H9 (cell line): ENCODE measurements at regions not wholly inside any gene's neighbourhood (a gene's known extent, or its start where the extent isn't known, plus 50 kb on each side); places are given as distances from the start of the nearest gene placed in this dataset.

Source experiments
- DNase-seq: peaks from one replicate; pipeline ENCODE4 v3.0.0-alpha.2; 2017
- H2AFZ ChIP-seq: one replicate; pipeline ENCODE4 v1.6.1; 2013; ENCODE audit warnings: mild to moderate bottlenecking, low read length, control low read depth, moderate library complexity
- H2AK5ac ChIP-seq: 2 replicates; pipeline ENCODE4 v1.6.1; 2013; ENCODE audit warnings: low read length, control low read depth, mixed read lengths; ENCODE audit not compliant: insufficient read length
- H2BK120ac ChIP-seq: one replicate; pipeline ENCODE4 v1.6.1; 2013; ENCODE audit warnings: low read depth, mild to moderate bottlenecking, low read length, control low read depth, inconsistent platforms; ENCODE audit not compliant: poor library complexity, severe bottlenecking
- H2BK12ac ChIP-seq: 2 replicates; pipeline ENCODE4 v1.6.1; 2013; ENCODE audit warnings: low read length, control low read depth, mixed read lengths, low read depth; ENCODE audit not compliant: insufficient read length
- H2BK15ac ChIP-seq: 2 replicates; pipeline ENCODE4 v1.6.1; 2013; ENCODE audit warnings: low read depth, low read length, control low read depth
- H2BK20ac ChIP-seq: one replicate; pipeline ENCODE4 v1.6.1; 2013; ENCODE audit warnings: low read depth, mild to moderate bottlenecking, low read length, control low read depth, inconsistent platforms; ENCODE audit not compliant: poor library complexity, severe bottlenecking
- H2BK5ac ChIP-seq: 2 replicates; pipeline ENCODE4 v1.6.1; 2013; ENCODE audit warnings: low read length, control low read depth, mixed read lengths; ENCODE audit not compliant: insufficient read length
- H3K14ac ChIP-seq: 2 replicates; pipeline ENCODE4 v1.6.1; 2013; ENCODE audit warnings: low read length, control low read depth; ENCODE audit not compliant: insufficient read depth
- H3K18ac ChIP-seq: 2 replicates; pipeline ENCODE4 v1.6.1; 2013; ENCODE audit warnings: low read depth, mild to moderate bottlenecking, mixed read lengths, low read length, control low read depth; ENCODE audit not compliant: insufficient read length
- H3K23ac ChIP-seq: 2 replicates; pipeline ENCODE4 v1.6.1; 2013; ENCODE audit warnings: low read length, control low read depth, mixed read lengths, low read depth; ENCODE audit not compliant: insufficient read length
- H3K23me2 ChIP-seq: 2 replicates; pipeline ENCODE4 v1.6.1; 2013; ENCODE audit warnings: low read depth, mild to moderate bottlenecking, mixed read lengths, low read length, control low read depth; ENCODE audit not compliant: insufficient read length, poor library complexity, severe bottlenecking
- H3K27ac ChIP-seq: 2 replicates; pipeline ENCODE4 v1.5.1; 2013; ENCODE audit warnings: low read length, control low read depth, mixed read lengths, low read depth; ENCODE audit not compliant: insufficient read length
- H3K27me3 ChIP-seq: 2 replicates; pipeline ENCODE4 v1.6.1; 2013; ENCODE audit warnings: low read length, control low read depth, inconsistent platforms; ENCODE audit not compliant: insufficient read depth
- H3K4ac ChIP-seq: 2 replicates; pipeline ENCODE4 v1.6.1; 2013; ENCODE audit warnings: low read depth, mild to moderate bottlenecking, control low read depth, inconsistent platforms, low read length, moderate library complexity
- H3K4me1 ChIP-seq: 2 replicates; pipeline ENCODE4 v1.6.1; 2013; ENCODE audit warnings: low read length, control low read depth, inconsistent platforms; ENCODE audit not compliant: insufficient read depth
- H3K4me2 ChIP-seq: 2 replicates; pipeline ENCODE4 v1.6.1; 2013; ENCODE audit warnings: low read length, control low read depth, mixed read lengths; ENCODE audit not compliant: insufficient read length, insufficient read depth
- H3K56ac ChIP-seq: 2 replicates; pipeline ENCODE4 v1.6.1; 2013; ENCODE audit warnings: low read depth, mild to moderate bottlenecking, mixed read lengths, low read length, control low read depth; ENCODE audit not compliant: insufficient read length
- H3K79me1 ChIP-seq: 2 replicates; pipeline ENCODE4 v1.6.1; 2013; ENCODE audit warnings: low read depth, mild to moderate bottlenecking, moderate library complexity, low read length, control low read depth, inconsistent platforms; ENCODE audit not compliant: insufficient read depth, poor library complexity, severe bottlenecking
- H3K79me2 ChIP-seq: 2 replicates; pipeline ENCODE4 v1.6.1; 2013; ENCODE audit warnings: low read length, control low read depth, inconsistent platforms; ENCODE audit not compliant: insufficient read depth
- H3K9ac ChIP-seq: 2 replicates; pipeline ENCODE4 v1.6.1; 2013; ENCODE audit warnings: low read length, control low read depth, mixed read lengths; ENCODE audit not compliant: insufficient read length; ENCODE audit errors: extremely low read depth
- H3K9me3 ChIP-seq: one replicate; pipeline ENCODE4 v1.6.1; 2013; ENCODE audit warnings: low read depth, low read length, inconsistent platforms; ENCODE audit not compliant: control insufficient read depth
- H3T11ph ChIP-seq: one replicate; pipeline ENCODE4 v1.6.1; 2013; ENCODE audit warnings: mild to moderate bottlenecking, low read length, control low read depth, inconsistent platforms
- H4K20me1 ChIP-seq: one replicate; pipeline ENCODE4 v1.6.1; 2013; ENCODE audit not compliant: control insufficient read depth, insufficient read length, insufficient read depth
- H4K5ac ChIP-seq: 2 replicates; pipeline ENCODE4 v1.6.1; 2013; ENCODE audit warnings: low read depth, mild to moderate bottlenecking, mixed read lengths, low read length, control low read depth; ENCODE audit not compliant: insufficient read length
- H4K8ac ChIP-seq: replicated peaks from 2 replicates; pipeline ENCODE4 v1.6.1; 2013; ENCODE audit warnings: low read length, control low read depth, mixed read lengths, low read depth; ENCODE audit not compliant: insufficient read length
- H4K91ac ChIP-seq: 2 replicates; pipeline ENCODE4 v1.6.1; 2013; ENCODE audit warnings: low read depth, mild to moderate bottlenecking, moderate library complexity, mixed read lengths, low read length, control low read depth; ENCODE audit not compliant: insufficient read length
- H3K27ac Mint-ChIP-seq, 3 experiments: 2 replicates in 2 of 3; 3 replicates in 1 of 3; pipeline ENCODE4 v1.8.0; 2020 to 2021; ENCODE audit warnings: mixed read lengths in 3 of 3, mild to moderate bottlenecking in 1 of 3, moderate library complexity in 1 of 3
- H3K27me3 Mint-ChIP-seq: 2 replicates; pipeline ENCODE4 v1.8.0; 2021; ENCODE audit warnings: low read depth, mild to moderate bottlenecking, moderate library complexity, mixed read lengths
- H3K36me3 Mint-ChIP-seq, 3 experiments: 2 replicates in 2 of 3; 3 replicates in 1 of 3; pipeline ENCODE4 v1.8.0; 2020 to 2021; ENCODE audit warnings: low read depth in 3 of 3, mixed read lengths in 3 of 3; ENCODE audit not compliant: insufficient read depth in 1 of 3
- H3K4me1 Mint-ChIP-seq, 2 experiments: 2 replicates each; pipeline ENCODE4 v1.8.0; 2020; ENCODE audit warnings: mixed read lengths in 2 of 2
- H3K4me3 Mint-ChIP-seq, 2 experiments: 2 replicates in 1 of 2; 3 replicates in 1 of 2; pipeline ENCODE4 v1.8.0; 2020 to 2021; ENCODE audit warnings: mild to moderate bottlenecking in 2 of 2, mixed read lengths in 2 of 2, moderate library complexity in 1 of 2
- H3K9me3 Mint-ChIP-seq, 2 experiments: 2 replicates in 1 of 2; 3 replicates in 1 of 2; pipeline ENCODE4 v1.8.0; 2020; ENCODE audit warnings: mild to moderate bottlenecking in 2 of 2, mixed read lengths in 2 of 2, moderate library complexity in 1 of 2
- CTCF ChIP-seq: fragments of 200-600 bp; sonication (generic); conservative IDR thresholded peaks from 3 replicates; pipeline ENCODE4 v1.8.0; 2021; ENCODE audit warnings: antibody characterized with exemption, mild to moderate bottlenecking
- WGBS: extraction: QIAGEN DNeasy Blood & Tissue Kit; methylation state at CpG from one replicate; pipeline ENCODE4 v1.1.7; 2013; ENCODE audit warnings: missing lambda C conversion rate, low lambda C conversion rate, mixed read lengths; ENCODE audit not compliant: insufficient read length; ENCODE audit errors: extremely low coverage; 5-methylcytosine and 5-hydroxymethylcytosine counted together

DNA sequence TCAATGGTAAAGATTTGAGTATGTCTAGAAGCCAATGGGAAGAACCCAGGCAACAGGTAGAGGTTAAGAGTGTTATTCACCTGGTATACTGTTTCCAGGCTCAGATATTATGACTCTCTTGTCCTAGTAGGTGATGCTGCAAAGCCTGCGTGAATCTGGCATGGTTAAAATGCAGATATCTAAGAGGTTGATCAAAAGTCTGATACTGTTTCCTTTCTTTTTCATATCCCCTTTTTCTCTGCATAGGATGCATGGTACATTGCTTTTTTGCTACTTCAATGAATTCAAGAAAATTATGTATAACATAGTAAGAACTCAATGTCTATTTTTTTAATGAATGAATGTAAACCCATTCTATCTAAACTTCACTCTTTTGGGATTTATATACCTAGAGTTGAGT, 284.3 kb upstream of the KHDRBS2 start:
- Histone ChIP-seq H4K20me1 (no peaks in the 10 kb centered on the region), H2BK20ac (no peak overlapping the region), H2AK5ac (no peak overlapping the region), H3K4ac (no peak overlapping the region), H3K23ac (no peak overlapping the region), H2BK120ac (no peak overlapping the region), H3K14ac (no peak overlapping the region), H3K23me2 (no peaks in the 10 kb centered on the region), H3K79me2 (no peaks in the 10 kb centered on the region), H3K9me3 (no peaks in the 10 kb centered on the region), H4K91ac (no peak overlapping the region), H2BK5ac (no peak overlapping the region), H3K79me1 (no peaks in the 10 kb centered on the region), H2BK15ac (no peak overlapping the region), H2BK12ac (no peak overlapping the region), H3K9ac (no peak overlapping the region), H4K5ac (no peak overlapping the region), H3K27ac (no peak overlapping the region), H3K56ac (no peak overlapping the region), H2AFZ (no peak overlapping the region), H3K4me2 (no peak overlapping the region), H3T11ph (no peak overlapping the region), H3K27me3 (no peaks in the 10 kb centered on the region), H4K8ac (no peak overlapping the region), H3K18ac (no peak overlapping the region), H3K4me1 (no peaks in the 10 kb centered on the region)
- Mint-ChIP-seq H3K4me1 (no peaks in the 10 kb centered on the region), H3K4me3 (no peak overlapping the region), H3K36me3 (no peaks in the 10 kb centered on the region), H3K9me3 (no peaks in the 10 kb centered on the region; a peak in 1 of 5 replicates), H3K27me3 (no peaks in the 10 kb centered on the region), H3K27ac (no peak overlapping the region)
- WGBS = no CpG with 5 or more reads among the region's 1 CpG
- no peak for TF ChIP-seq CTCF
- no peak for DNase-seq
